Erythroblast (primary cell): ENCODE measurements at regions not wholly inside any gene's neighbourhood (a gene's known extent, or its start where the extent isn't known, plus 50 kb on each side); places are given as distances from the start of the nearest gene placed in this dataset.

Source experiments
- GATA1 ChIP-seq: IDR thresholded peaks from 2 replicates; pipeline ENCODE4 v1.6.1; 2011; ENCODE audit warnings: low read depth, mild to moderate bottlenecking, control low read depth, low read length, moderate library complexity
- POLR2A ChIP-seq: IDR thresholded peaks from 2 replicates; pipeline ENCODE4 v1.6.1; 2011; ENCODE audit warnings: mild to moderate bottlenecking, low read length

- TF ChIP-seq POLR2A (no peak), GATA1 (no peak)
These were observed 149.0 kb downstream of the TEX29 start for GRCh38 chr13:111469450-111469849.
